H1 (cell line): ENCODE measurements at regions not wholly inside any gene's neighbourhood (a gene's known extent, or its start where the extent isn't known, plus 50 kb on each side); places are given as distances from the start of the nearest gene placed in this dataset.
A peak's percentile ranks its signal among the peaks of the same experiment; 100 is the strongest.

Experiments
- CTCF ChIA-PET: fragments of 300-600 bp; sonication (Branson Sonifier 250); formaldehyde crosslinking; loops from one replicate; lab custom pipeline; 2021; ENCODE audit not compliant: partially characterized antibody; lab: Charles Lee
- POLR2A ChIA-PET: fragments of 300-600 bp; sonication (Branson Sonifier 250); formaldehyde crosslinking; loops from one replicate; lab custom pipeline; 2021; ENCODE audit warnings: inconsistent platforms; ENCODE audit not compliant: partially characterized antibody; lab: Charles Lee
- DNase-seq, 2 experiments: peaks; one replicate each; pipeline versions ENCODE4 v3.0.0 to v3.0.0-alpha.2; 2010 to 2022; ENCODE audit warnings: low spot score in 2 of 2, low read depth in 1 of 2, mixed read lengths in 1 of 2
- FAIRE-seq: peaks from 2 replicates; lab custom pipeline; 2011; peaks lifted over from hg19 to GRCh38; lab: Jason Lieb, UNC
- H2AFZ ChIP-seq: 2 replicates; pipeline ENCODE4 v1.8.1; 2012; ENCODE audit warnings: low read length, inconsistent platforms
- H2AK5ac ChIP-seq: 2 replicates; pipeline ENCODE4 v1.6.1; 2013; ENCODE audit warnings: low read depth, low read length
- H2BK120ac ChIP-seq: replicated peaks from 2 replicates; pipeline ENCODE3; 2013; ENCODE audit warnings: low read depth, low read length, inconsistent platforms
- H2BK12ac ChIP-seq: 2 replicates; pipeline ENCODE4 v1.6.1; 2013; ENCODE audit warnings: low read depth, low read length
- H2BK15ac ChIP-seq: 2 replicates; pipeline ENCODE4 v1.6.1; 2013; ENCODE audit warnings: low read length
- H2BK20ac ChIP-seq: 2 replicates; pipeline ENCODE4 v1.6.1; 2013; ENCODE audit warnings: low read length
- H2BK5ac ChIP-seq: 2 replicates; pipeline ENCODE4 v1.6.1; 2013; ENCODE audit warnings: low read depth, low read length
- H3K14ac ChIP-seq: 2 replicates; pipeline ENCODE4 v1.6.1; 2013; ENCODE audit warnings: inconsistent platforms; ENCODE audit not compliant: insufficient read length
- H3K18ac ChIP-seq: 2 replicates; pipeline ENCODE4 v1.6.1; 2013; ENCODE audit warnings: low read length; ENCODE audit errors: extremely low read depth
- H3K23ac ChIP-seq: 2 replicates; pipeline ENCODE4 v1.6.1; 2013; ENCODE audit warnings: inconsistent platforms; ENCODE audit not compliant: insufficient read length
- H3K23me2 ChIP-seq: 2 replicates; pipeline ENCODE4 v1.6.1; 2013; ENCODE audit warnings: low read depth, low read length
- H3K27ac ChIP-seq: 2 replicates; pipeline ENCODE4 v1.6.1; 2011; ENCODE audit warnings: low read depth, low read length, inconsistent platforms
- H3K27me3 ChIP-seq, 4 experiments: replicated peaks in 1 of 4; 1 replicate in 1 of 4; 2 replicates in 3 of 4; pipeline versions ENCODE4 v1.6.1 to v1.8.1; 2011 to 2013; ENCODE audit warnings: low read length in 3 of 4, mild to moderate bottlenecking in 3 of 4, inconsistent platforms in 2 of 4, mixed read lengths in 2 of 4, moderate library complexity in 1 of 4; ENCODE audit not compliant: control insufficient read depth in 3 of 4, insufficient read depth in 3 of 4; ENCODE audit errors: extremely low read depth in 1 of 4
- H3K36me3 ChIP-seq, 4 experiments: 2 replicates each; pipeline versions ENCODE4 v1.6.1 to v1.8.1; 2011 to 2013; ENCODE audit warnings: mild to moderate bottlenecking in 4 of 4, low read length in 3 of 4, moderate library complexity in 2 of 4, control low read depth in 1 of 4, inconsistent platforms in 1 of 4; ENCODE audit not compliant: insufficient read depth in 4 of 4, control insufficient read depth in 2 of 4
- H3K4ac ChIP-seq: replicated peaks from 2 replicates; pipeline ENCODE3; 2013; ENCODE audit warnings: low read length, low read depth, mixed read lengths, inconsistent platforms; ENCODE audit not compliant: insufficient read length
- H3K4me1 ChIP-seq, 4 experiments: replicated peaks in 1 of 4; 1 replicate in 1 of 4; 2 replicates in 3 of 4; pipeline versions ENCODE4 v1.6.1 to v1.8.1; 2011 to 2013; ENCODE audit warnings: low read length in 3 of 4, inconsistent platforms in 2 of 4, mixed read lengths in 1 of 4; ENCODE audit not compliant: insufficient read depth in 4 of 4, control insufficient read depth in 3 of 4
- H3K4me2 ChIP-seq, 2 experiments: 2 replicates each; pipeline versions ENCODE4 v1.6.1 to v1.8.1; 2011 to 2013; ENCODE audit warnings: low read depth in 2 of 2, low read length in 2 of 2, control low read depth in 1 of 2, inconsistent platforms in 1 of 2, mild to moderate bottlenecking in 1 of 2; ENCODE audit not compliant: insufficient read depth in 1 of 2
- H3K4me3 ChIP-seq, 4 experiments: fragments of 200-600, 300-600 bp in 1 of 4; sonication (generic), shearing (Covaris generic), sonication (Bioruptor Twin) in 1 of 4; 2 replicates each; pipeline versions ENCODE4 v1.5.1 to v1.8.1; 2011 to 2016; ENCODE audit warnings: low read length in 4 of 4, low read depth in 3 of 4, control low read depth in 2 of 4, inconsistent platforms in 2 of 4, mild to moderate bottlenecking in 2 of 4, mixed read lengths in 1 of 4, moderate library complexity in 1 of 4; ENCODE audit not compliant: insufficient read depth in 2 of 4; ENCODE audit errors: extremely low read depth in 1 of 4
- H3K56ac ChIP-seq: replicated peaks from 2 replicates; pipeline ENCODE3; 2013; ENCODE audit warnings: low read depth, mild to moderate bottlenecking, mixed read lengths, low read length, inconsistent platforms; ENCODE audit not compliant: insufficient read length
- H3K79me1 ChIP-seq: 2 replicates; pipeline ENCODE4 v1.6.1; 2013; ENCODE audit warnings: low read depth, low read length, control low read depth
- H3K79me2 ChIP-seq, 2 experiments: 2 replicates each; pipeline versions ENCODE4 v1.6.1 to v1.8.1; 2012 to 2013; ENCODE audit warnings: low read length in 2 of 2, mild to moderate bottlenecking in 2 of 2, inconsistent platforms in 1 of 2; ENCODE audit not compliant: insufficient read depth in 2 of 2, control insufficient read depth in 1 of 2
- H3K9ac ChIP-seq, 4 experiments: replicated peaks in 1 of 4; 1 replicate in 1 of 4; 2 replicates in 3 of 4; pipeline versions ENCODE4 v1.6.1 to v1.8.1; 2011 to 2013; ENCODE audit warnings: low read depth in 3 of 4, low read length in 3 of 4, control low read depth in 2 of 4, mild to moderate bottlenecking in 2 of 4, moderate library complexity in 2 of 4, inconsistent platforms in 1 of 4; ENCODE audit errors: extremely low read depth in 1 of 4
- H3K9me3 ChIP-seq, 2 experiments: 2 replicates each; pipeline versions ENCODE4 v1.6.1 to v1.8.1; 2012 to 2013; ENCODE audit warnings: mild to moderate bottlenecking in 2 of 2, moderate library complexity in 2 of 2, control low read depth in 1 of 2, inconsistent platforms in 1 of 2, low read depth in 1 of 2, low read length in 1 of 2, mixed read lengths in 1 of 2; ENCODE audit not compliant: insufficient read depth in 2 of 2
- H4K20me1 ChIP-seq, 2 experiments: replicated peaks in 1 of 2; 2 replicates each; pipeline versions ENCODE3 to v1.8.1; 2011 to 2013; ENCODE audit warnings: inconsistent platforms in 2 of 2, low read length in 2 of 2, mild to moderate bottlenecking in 1 of 2; ENCODE audit not compliant: insufficient read depth in 2 of 2, control insufficient read depth in 1 of 2
- H4K5ac ChIP-seq: 2 replicates; pipeline ENCODE4 v1.6.1; 2013; ENCODE audit warnings: low read length, low read depth, mixed read lengths, inconsistent platforms; ENCODE audit not compliant: insufficient read length
- H4K8ac ChIP-seq: 2 replicates; pipeline ENCODE4 v1.8.0; 2013; ENCODE audit warnings: mild to moderate bottlenecking, moderate library complexity, low read length, inconsistent platforms; ENCODE audit not compliant: insufficient read depth; ENCODE audit errors: extremely low read depth
- H4K91ac ChIP-seq: replicated peaks from 2 replicates; pipeline ENCODE3; 2013; ENCODE audit warnings: low read length, mixed read lengths, inconsistent platforms; ENCODE audit not compliant: insufficient read length
- RAD21 ChIP-seq, 2 experiments: IDR thresholded peaks in 1 of 2; conservative IDR thresholded peaks in 1 of 2; 2 replicates each; pipeline ENCODE4 v1.6.1; 2011; ENCODE audit warnings: low read depth in 2 of 2, low read length in 2 of 2, improper control_type of control experiment in 1 of 2, inconsistent platforms in 1 of 2, mild to moderate bottlenecking in 1 of 2, moderate library complexity in 1 of 2
- WGBS, 2 experiments: shearing (Covaris generic) in 1 of 2; methylation state at CpG; one replicate each; pipeline versions ENCODE4 v1.1.6 to v1.1.7; 2013 to 2015; ENCODE audit warnings: low lambda C conversion rate in 2 of 2, mixed read lengths in 2 of 2, inconsistent platforms in 1 of 2, low coverage in 1 of 2, missing lambda C conversion rate in 1 of 2; ENCODE audit not compliant: insufficient replicate concordance in 2 of 2, insufficient coverage in 1 of 2, insufficient read length in 1 of 2; ENCODE audit errors: extremely low coverage in 1 of 2, missing lambda C conversion rate in 1 of 2; 5-methylcytosine and 5-hydroxymethylcytosine counted together

- no peaks in the 10 kb centered on the region for H3K27me3 ChIP-seq
- POLR2A ChIA-PET = interaction anchor here (3.1 to 3.3 kb wide), 2 partner anchors 15 to 20 kb away, joined by 10 to 14 read pairs; no protein-coding TSS in a partner anchor
- H2BK5ac ChIP-seq = 0 out of 2 replicates have a peak overlapping the region, but pooled peaks have one; percentile 27
- no peak overlapping the region for H3K23ac ChIP-seq
- H2AFZ ChIP-seq = no peak overlapping the region
- no peaks in the 10 kb centered on the region for H3K9me3 ChIP-seq
- H2AK5ac ChIP-seq = no peak overlapping the region
- no peak overlapping the region for H3K14ac ChIP-seq
- H3K18ac ChIP-seq = no peak overlapping the region
- H3K23me2 ChIP-seq = no peaks in the 10 kb centered on the region
- H2BK12ac ChIP-seq = no peak overlapping the region
- no peaks in the 10 kb centered on the region for H3K79me1 ChIP-seq
- H3K9ac ChIP-seq = no peak overlapping the region
- no peak overlapping the region for H4K91ac ChIP-seq
- H3K36me3 ChIP-seq = peaks cover 0 to 3% (median 0%) of the 10 kb centered on the region in 4 experiments; a peak in 2 of 8 replicates
- H3K79me2 ChIP-seq = peaks cover 4 to 61% of the 10 kb centered on the region in 2 experiments; a peak in 3 of 4 replicates
- H3K4me2 ChIP-seq = peak overlapping the region in 1 of 2 experiments; percentile 38; a peak in 1 of 4 replicates
- 100% methylated on average over 1 of the region's 1 CpG; no CpG with 5 or more reads in 1 of the 2 experiments for WGBS, 2 experiments
- no peak overlapping the region for H2BK15ac ChIP-seq
- no peak for TF ChIP-seq RAD21 (IDR thresholded peaks at IDR 0.05 in 1 of 2, conservative IDR thresholded peaks at IDR 0.05 in 1 of 2; ENCODE audit: low read depth in 2 of 2, low read length in 2 of 2)
- no peak overlapping the region for H3K56ac ChIP-seq
- CTCF ChIA-PET = no interaction called here
- 0 out of 2 replicates have a peak overlapping the region, but pooled peaks have one; percentile 72 for H2BK20ac ChIP-seq
- H3K4me1 ChIP-seq = peaks cover 0 to 20% (median 7%) of the 10 kb centered on the region in 4 experiments; a peak in 6 of 7 replicates
- H4K5ac ChIP-seq = no peak overlapping the region
- no peak overlapping the region for H2BK120ac ChIP-seq
- DNase-seq = no peak
- H3K4ac ChIP-seq = no peak overlapping the region
- no peak overlapping the region for H3K4me3 ChIP-seq
- no peak overlapping the region for H4K8ac ChIP-seq
- FAIRE-seq = no peak
- peak overlapping the region; percentile 58; the same call in 1 of the 2 replicates for H3K27ac ChIP-seq
- H4K20me1 ChIP-seq = peaks cover 0 to 2% of the 10 kb centered on the region in 2 experiments
Observed at GRCh38 chrX:73964579-73964978, 112.1 kb upstream of the XIST start.
